ENCODE measurements at regions not wholly inside any gene's neighbourhood (a gene's known extent, or its start where the extent isn't known, plus 50 kb on each side); places are given as distances from the start of the nearest gene placed in this dataset.

DNA sequence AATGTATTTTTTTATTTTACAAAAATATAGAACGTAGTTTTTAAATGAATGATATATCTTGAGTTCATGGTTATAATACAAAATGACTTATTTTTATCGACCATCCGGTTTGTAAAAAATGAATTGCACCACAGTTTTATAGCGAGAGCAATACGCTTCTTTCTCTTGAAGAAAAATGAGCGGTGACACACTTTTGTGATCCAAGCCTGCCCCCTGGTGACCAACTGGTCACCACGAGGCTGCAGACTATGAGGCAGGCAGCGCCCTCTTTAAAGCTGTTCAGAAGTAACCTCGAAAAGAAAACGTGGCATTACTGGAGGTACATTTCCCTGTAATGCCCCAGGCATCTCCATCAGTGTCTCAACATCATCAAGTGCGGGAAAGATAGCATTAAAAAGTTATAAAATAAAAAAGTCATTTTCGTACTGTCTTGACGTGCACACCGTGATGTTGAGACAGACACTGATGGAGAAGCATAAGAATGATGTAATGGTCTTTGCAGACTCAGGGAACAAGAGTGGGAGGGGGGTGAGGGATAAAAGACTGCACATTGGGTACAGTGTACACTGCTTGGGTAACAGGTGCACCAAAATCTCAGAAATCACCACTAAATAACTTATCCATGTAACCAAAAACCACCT, 734.2 kb upstream of the ADAMTS5 start:
- Histone ChIP-seq H3K36me3 (ENCODE audit: control insufficient read depth in 1 of 2, insufficient read depth in 2 of 2, low read length in 2 of 2) (no peaks in the 10 kb centered on the region), H4K91ac (ENCODE audit: low read depth, low read length) (no peak overlapping the region), H2BK120ac (ENCODE audit: insufficient read depth, low read length, poor library complexity) (no peak overlapping the region), H4K12ac (ENCODE audit: low read depth, low read length) (no peak overlapping the region), H3K27me3 (ENCODE audit: insufficient read depth, low read length) (no peaks in the 10 kb centered on the region), H4K8ac (ENCODE audit: low read depth, low read length) (no peak overlapping the region), H3K9me3 (ENCODE audit: insufficient read depth, low read depth, low read length) (no peaks in the 10 kb centered on the region), H3K79me2 (ENCODE audit: control insufficient read depth, insufficient read depth, low read length, poor library complexity) (no peaks in the 10 kb centered on the region), H3K4ac (ENCODE audit: low read depth, low read length) (no peak overlapping the region), H3K79me1 (ENCODE audit: low read length) (no peaks in the 10 kb centered on the region), H3K14ac (ENCODE audit: low read length) (no peak overlapping the region), H2BK12ac (ENCODE audit: low read length) (no peak overlapping the region), H3K4me2 (ENCODE audit: low read length) (peak overlapping the region; percentile 8), H3K23ac (ENCODE audit: low read length) (no peak overlapping the region), H3K9ac (ENCODE audit: low read length) (no peak overlapping the region), H2BK5ac (ENCODE audit: low read depth, low read length, poor library complexity) (no peak overlapping the region), H2AFZ (ENCODE audit: insufficient read depth, low read length, poor library complexity) (no peak overlapping the region), H2AK5ac (ENCODE audit: low read length) (no peak overlapping the region), H3K4me1 (ENCODE audit: control insufficient read depth in 1 of 2, insufficient read depth in 2 of 2, low read length in 2 of 2) (no peaks in the 10 kb centered on the region), H3K27ac (ENCODE audit: low read depth, low read length) (no peak overlapping the region), H3K18ac (ENCODE audit: low read length) (no peak overlapping the region), H3K4me3 (ENCODE audit: low read depth, low read length) (no peak overlapping the region)
- peak; percentile 68 to 92 for DNase-seq
- no CpG with 5 or more reads among the region's 14 CpGs for WGBS (ENCODE audit: extremely low coverage, insufficient coverage, insufficient read length)

DNA sequence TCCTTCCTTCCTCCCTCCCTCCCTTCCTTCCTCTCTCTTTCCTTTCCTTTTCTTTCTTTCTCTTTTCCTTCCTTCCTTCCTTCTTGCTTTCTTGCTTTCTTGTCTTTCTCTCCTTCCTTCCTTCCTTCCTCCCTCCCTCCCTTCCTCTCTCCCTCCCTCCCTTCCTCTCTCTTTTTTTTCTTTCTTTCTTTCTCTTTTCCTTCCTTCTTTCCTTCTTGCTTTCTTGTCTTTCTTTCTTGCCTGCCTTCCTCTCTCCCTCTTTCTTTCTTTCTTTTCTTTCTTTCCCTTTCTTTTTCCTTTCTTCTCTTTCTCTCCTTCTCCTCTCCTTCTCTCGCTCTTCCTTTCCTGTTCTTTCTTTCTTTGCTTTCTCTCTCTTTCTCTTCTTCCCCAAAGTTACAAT, 728.4 kb upstream of the ADAMTS5 start:
- Histone ChIP-seq H3K36me3 (ENCODE audit: control insufficient read depth in 1 of 2, insufficient read depth in 2 of 2, low read length in 2 of 2) (no peaks in the 10 kb centered on the region), H3K9me3 (ENCODE audit: insufficient read depth, low read depth, low read length) (no peaks in the 10 kb centered on the region), H3K27me3 (ENCODE audit: insufficient read depth, low read length) (no peaks in the 10 kb centered on the region), H3K4me2 (ENCODE audit: low read length) (no peak overlapping the region), H3K4me1 (ENCODE audit: control insufficient read depth in 1 of 2, insufficient read depth in 2 of 2, low read length in 2 of 2) (no peaks in the 10 kb centered on the region), H3K14ac (ENCODE audit: low read length) (no peak overlapping the region), H3K18ac (ENCODE audit: low read length) (no peak overlapping the region), H2AK5ac (ENCODE audit: low read length) (no peak overlapping the region), H4K12ac (ENCODE audit: low read depth, low read length) (no peak overlapping the region), H4K8ac (ENCODE audit: low read depth, low read length) (no peak overlapping the region), H3K27ac (ENCODE audit: low read depth, low read length) (no peak overlapping the region), H2BK5ac (ENCODE audit: low read depth, low read length, poor library complexity) (no peak overlapping the region), H2BK120ac (ENCODE audit: insufficient read depth, low read length, poor library complexity) (no peak overlapping the region), H3K4ac (ENCODE audit: low read depth, low read length) (no peak overlapping the region), H2BK12ac (ENCODE audit: low read length) (no peak overlapping the region), H3K23ac (ENCODE audit: low read length) (no peak overlapping the region), H4K91ac (ENCODE audit: low read depth, low read length) (no peak overlapping the region), H3K9ac (ENCODE audit: low read length) (no peak overlapping the region), H3K79me1 (ENCODE audit: low read length) (no peaks in the 10 kb centered on the region), H3K79me2 (ENCODE audit: control insufficient read depth, insufficient read depth, low read length, poor library complexity) (no peaks in the 10 kb centered on the region), H2AFZ (ENCODE audit: insufficient read depth, low read length, poor library complexity) (no peak overlapping the region), H3K4me3 (ENCODE audit: low read depth, low read length) (no peak overlapping the region)
- no peak for DNase-seq
- 100% methylated on average over 1 of the region's 1 CpG for WGBS (ENCODE audit: extremely low coverage, insufficient coverage, insufficient read length)

DNA sequence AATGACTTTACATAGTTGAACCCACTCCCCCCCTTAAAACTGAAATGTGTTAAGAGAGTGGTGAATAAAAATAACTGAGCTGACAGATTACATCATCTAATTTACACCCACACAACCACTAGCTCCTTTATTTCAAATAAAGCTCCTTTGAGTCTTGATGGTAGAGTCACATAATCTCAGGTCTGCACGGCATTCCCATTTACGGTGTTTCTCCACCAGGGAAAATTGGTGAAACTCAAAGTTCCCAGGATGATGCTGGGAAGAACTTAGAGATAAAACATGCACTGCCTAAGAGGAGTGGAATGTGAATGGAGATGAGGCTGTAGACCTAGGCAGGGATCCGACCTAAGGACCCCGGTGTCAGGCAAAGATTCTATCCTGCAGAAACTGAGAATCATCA, 727.8 kb upstream of the ADAMTS5 start:
- DNase-seq, result no peak
- Histone ChIP-seq H3K9me3 (ENCODE audit: insufficient read depth, low read depth, low read length) (no peaks in the 10 kb centered on the region), H2BK12ac (ENCODE audit: low read length) (no peak overlapping the region), H3K9ac (ENCODE audit: low read length) (no peak overlapping the region), H3K18ac (ENCODE audit: low read length) (no peak overlapping the region), H3K27me3 (ENCODE audit: insufficient read depth, low read length) (no peaks in the 10 kb centered on the region), H3K4me1 (ENCODE audit: control insufficient read depth in 1 of 2, insufficient read depth in 2 of 2, low read length in 2 of 2) (no peaks in the 10 kb centered on the region), H3K14ac (ENCODE audit: low read length) (no peak overlapping the region), H2BK120ac (ENCODE audit: insufficient read depth, low read length, poor library complexity) (no peak overlapping the region), H2AK5ac (ENCODE audit: low read length) (no peak overlapping the region), H3K4ac (ENCODE audit: low read depth, low read length) (no peak overlapping the region), H4K8ac (ENCODE audit: low read depth, low read length) (no peak overlapping the region), H4K12ac (ENCODE audit: low read depth, low read length) (no peak overlapping the region), H3K23ac (ENCODE audit: low read length) (no peak overlapping the region), H3K4me3 (ENCODE audit: low read depth, low read length) (no peak overlapping the region), H2BK5ac (ENCODE audit: low read depth, low read length, poor library complexity) (no peak overlapping the region), H4K91ac (ENCODE audit: low read depth, low read length) (no peak overlapping the region), H3K4me2 (ENCODE audit: low read length) (no peak overlapping the region), H3K79me1 (ENCODE audit: low read length) (no peaks in the 10 kb centered on the region), H3K79me2 (ENCODE audit: control insufficient read depth, insufficient read depth, low read length, poor library complexity) (no peaks in the 10 kb centered on the region), H3K36me3 (ENCODE audit: control insufficient read depth in 1 of 2, insufficient read depth in 2 of 2, low read length in 2 of 2) (no peaks in the 10 kb centered on the region), H2AFZ (ENCODE audit: insufficient read depth, low read length, poor library complexity) (no peak overlapping the region), H3K27ac (ENCODE audit: low read depth, low read length) (no peak overlapping the region)
- no CpG with 5 or more reads among the region's 4 CpGs for WGBS (ENCODE audit: extremely low coverage, insufficient coverage, insufficient read length)

DNA sequence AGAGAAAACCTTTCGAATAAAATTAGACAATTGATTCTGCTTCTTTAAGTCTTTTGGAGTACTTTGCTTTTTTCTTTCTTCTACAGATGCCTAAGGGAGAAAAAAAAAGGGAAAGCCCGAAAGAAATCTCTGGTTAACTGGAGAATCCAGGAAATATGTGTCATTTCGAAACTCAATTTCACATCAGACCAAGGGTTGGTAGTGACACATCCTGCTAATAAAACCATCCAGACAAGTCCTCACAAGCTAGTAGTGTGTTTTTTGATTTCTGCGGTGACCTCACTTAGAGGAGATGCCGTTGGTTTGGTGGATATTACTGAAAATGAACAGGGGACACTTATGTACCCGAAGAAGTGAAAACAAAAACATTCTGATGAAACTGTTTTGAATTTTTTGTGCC, 726.5 kb upstream of the ADAMTS5 start:
- Histone ChIP-seq H4K12ac (ENCODE audit: low read depth, low read length) (no peak overlapping the region), H3K36me3 (ENCODE audit: control insufficient read depth in 1 of 2, insufficient read depth in 2 of 2, low read length in 2 of 2) (no peaks in the 10 kb centered on the region), H3K14ac (ENCODE audit: low read length) (no peak overlapping the region), H3K9me3 (ENCODE audit: insufficient read depth, low read depth, low read length) (no peaks in the 10 kb centered on the region), H3K18ac (ENCODE audit: low read length) (no peak overlapping the region), H3K9ac (ENCODE audit: low read length) (no peak overlapping the region), H3K23ac (ENCODE audit: low read length) (no peak overlapping the region), H2BK5ac (ENCODE audit: low read depth, low read length, poor library complexity) (no peak overlapping the region), H4K91ac (ENCODE audit: low read depth, low read length) (no peak overlapping the region), H2AK5ac (ENCODE audit: low read length) (no peak overlapping the region), H3K4ac (ENCODE audit: low read depth, low read length) (no peak overlapping the region), H3K79me2 (ENCODE audit: control insufficient read depth, insufficient read depth, low read length, poor library complexity) (no peaks in the 10 kb centered on the region), H2AFZ (ENCODE audit: insufficient read depth, low read length, poor library complexity) (no peak overlapping the region), H3K27ac (ENCODE audit: low read depth, low read length) (no peak overlapping the region), H3K27me3 (ENCODE audit: insufficient read depth, low read length) (no peaks in the 10 kb centered on the region), H3K4me1 (ENCODE audit: control insufficient read depth in 1 of 2, insufficient read depth in 2 of 2, low read length in 2 of 2) (no peaks in the 10 kb centered on the region), H2BK120ac (ENCODE audit: insufficient read depth, low read length, poor library complexity) (no peak overlapping the region), H3K4me3 (ENCODE audit: low read depth, low read length) (no peak overlapping the region), H3K4me2 (ENCODE audit: low read length) (no peak overlapping the region), H2BK12ac (ENCODE audit: low read length) (no peak overlapping the region), H3K79me1 (ENCODE audit: low read length) (no peaks in the 10 kb centered on the region), H4K8ac (ENCODE audit: low read depth, low read length) (no peak overlapping the region)
- DNase-seq, result peak in 1 of 2 donors; percentile 44
- no CpG with 5 or more reads among the region's 6 CpGs for WGBS (ENCODE audit: extremely low coverage, insufficient coverage, insufficient read length)
